ENCODE measurements at regions not wholly inside any gene's neighbourhood (a gene's known extent, or its start where the extent isn't known, plus 50 kb on each side); places are given as distances from the start of the nearest gene placed in this dataset.

DNA sequence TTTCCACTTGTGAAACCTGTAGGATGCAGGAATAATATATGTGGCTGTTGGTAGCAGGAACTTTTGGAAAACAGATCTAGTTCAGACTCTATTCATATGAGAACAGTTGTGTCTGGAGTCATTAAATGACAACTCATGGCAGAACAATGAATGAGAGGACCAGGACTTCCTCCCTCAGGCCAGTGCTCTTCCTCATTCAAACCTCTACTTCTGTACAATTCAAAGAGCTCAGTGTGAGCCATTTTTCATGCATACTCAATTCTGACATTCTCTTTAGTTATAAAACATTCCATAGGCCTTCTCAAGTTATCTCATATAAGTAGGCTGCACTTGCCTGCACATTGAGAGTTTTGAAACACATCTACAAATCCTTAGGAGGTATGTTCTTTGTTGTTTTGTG, 1526.6 kb upstream of the FLRT2 start:
- H3K27me3 ChIP-seq (ENCODE audit: control insufficient read depth in 5 of 5, insufficient read depth in 4 of 5, low read length in 5 of 5) = no peaks in the 10 kb centered on the region
- H3K9ac ChIP-seq (ENCODE audit: low read length in 5 of 5) = no peak overlapping the region
- H3K4me1 ChIP-seq (ENCODE audit: control insufficient read depth in 5 of 5, insufficient read depth in 5 of 5, low read length in 5 of 5) = peaks cover 0 to 10% (median 0%) of the 10 kb centered on the region in 5 donors
- no peak overlapping the region for H3K27ac ChIP-seq (ENCODE audit: low read depth, low read length)
- no peak overlapping the region for H3K4me3 ChIP-seq (ENCODE audit: low read depth in 1 of 5, low read length in 5 of 5)
- no peaks in the 10 kb centered on the region for H3K9me3 ChIP-seq (ENCODE audit: control insufficient read depth in 5 of 5, low read length in 5 of 5)
- no peaks in the 10 kb centered on the region for H3K36me3 ChIP-seq (ENCODE audit: control insufficient read depth in 5 of 5, insufficient read depth in 5 of 5, low read length in 5 of 5)

DNA sequence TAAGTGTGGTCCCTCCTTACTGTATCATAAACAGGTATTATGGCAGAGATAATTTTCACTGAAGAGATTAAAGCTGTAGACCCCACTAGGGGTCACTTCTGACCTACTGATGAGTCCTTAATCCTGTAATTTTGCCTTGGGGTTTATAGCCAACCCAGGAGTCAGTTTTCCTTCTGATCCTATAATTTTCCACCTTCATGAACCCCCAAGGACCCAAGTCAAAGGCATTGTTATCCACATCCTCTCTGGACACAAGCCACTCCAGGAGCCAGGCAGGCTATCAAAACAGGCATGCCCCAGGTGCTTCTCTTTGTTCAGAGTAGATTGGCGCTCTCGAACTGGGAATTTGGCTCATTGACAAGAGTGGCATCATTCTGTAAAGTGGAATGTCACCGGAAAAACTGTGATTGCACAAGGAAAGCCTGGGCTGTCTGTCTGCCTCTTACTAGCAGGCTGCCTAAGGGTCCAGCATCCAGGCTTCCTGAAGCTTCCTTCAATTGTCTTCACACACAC, 1523.2 kb upstream of the FLRT2 start:
- Histone ChIP-seq H3K4me3 (ENCODE audit: low read depth in 1 of 5, low read length in 5 of 5) (no peak overlapping the region), H3K27me3 (ENCODE audit: control insufficient read depth in 5 of 5, insufficient read depth in 4 of 5, low read length in 5 of 5) (no peaks in the 10 kb centered on the region), H3K4me1 (ENCODE audit: control insufficient read depth in 5 of 5, insufficient read depth in 5 of 5, low read length in 5 of 5) (peaks cover 0 to 10% (median 0%) of the 10 kb centered on the region in 5 donors), H3K9me3 (ENCODE audit: control insufficient read depth in 5 of 5, low read length in 5 of 5) (no peaks in the 10 kb centered on the region), H3K36me3 (ENCODE audit: control insufficient read depth in 5 of 5, insufficient read depth in 5 of 5, low read length in 5 of 5) (no peaks in the 10 kb centered on the region), H3K27ac (ENCODE audit: low read depth, low read length) (no peak overlapping the region), H3K9ac (ENCODE audit: low read length in 5 of 5) (no peak overlapping the region)

DNA sequence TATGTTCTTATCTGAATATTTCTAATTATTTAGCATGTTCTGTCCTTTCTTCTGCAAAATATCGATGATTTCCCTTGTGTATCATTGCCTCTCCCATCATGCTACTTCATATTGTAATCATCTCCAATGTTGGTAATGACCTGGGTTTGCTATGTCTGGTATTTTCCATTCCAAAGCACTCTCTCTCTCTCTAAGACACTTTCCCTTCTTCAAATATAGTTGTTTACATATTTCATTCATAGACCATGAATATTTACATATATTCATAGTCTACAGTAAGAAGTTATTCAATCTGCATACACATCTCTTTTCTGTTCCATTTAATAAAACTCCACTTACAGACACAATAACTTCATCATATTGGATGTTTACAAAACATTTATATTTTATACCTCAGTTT, 1516.5 kb upstream of the FLRT2 start:
- Histone ChIP-seq H3K27ac (ENCODE audit: low read depth, low read length) (no peak overlapping the region), H3K27me3 (ENCODE audit: control insufficient read depth in 5 of 5, insufficient read depth in 4 of 5, low read length in 5 of 5) (no peaks in the 10 kb centered on the region), H3K4me1 (ENCODE audit: control insufficient read depth in 5 of 5, insufficient read depth in 5 of 5, low read length in 5 of 5) (peaks cover 0 to 13% (median 4%) of the 10 kb centered on the region in 5 donors), H3K9me3 (ENCODE audit: control insufficient read depth in 5 of 5, low read length in 5 of 5) (no peaks in the 10 kb centered on the region), H3K9ac (ENCODE audit: low read length in 5 of 5) (no peak overlapping the region), H3K4me3 (ENCODE audit: low read depth in 1 of 5, low read length in 5 of 5) (no peak overlapping the region), H3K36me3 (ENCODE audit: control insufficient read depth in 5 of 5, insufficient read depth in 5 of 5, low read length in 5 of 5) (no peaks in the 10 kb centered on the region)

DNA sequence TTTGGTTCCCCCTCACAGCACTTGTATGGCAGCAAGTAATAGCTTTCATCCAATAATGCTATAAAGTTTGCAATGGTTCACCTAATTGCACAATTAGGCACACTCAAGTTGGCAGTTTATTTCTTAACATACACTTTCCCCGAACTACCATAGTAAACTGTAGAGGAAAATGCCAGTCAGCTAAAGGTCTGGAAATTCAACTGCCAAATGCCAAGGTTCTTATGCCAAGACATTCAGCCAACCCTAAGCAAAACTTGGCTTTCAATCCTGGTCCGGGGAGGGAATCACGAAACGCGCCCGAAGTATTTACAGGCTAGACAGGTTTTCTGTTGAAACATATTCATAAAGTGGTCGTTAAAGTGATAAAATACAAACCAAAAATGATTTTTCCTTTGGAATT, 1512.4 kb upstream of the FLRT2 start:
- peaks cover 0 to 10% (median 3%) of the 10 kb centered on the region in 5 donors for H3K9me3 ChIP-seq (ENCODE audit: control insufficient read depth in 5 of 5, low read length in 5 of 5)
- peak overlapping the region in 1 of 5 donors; percentile 3 for H3K9ac ChIP-seq (ENCODE audit: low read length in 5 of 5)
- H3K36me3 ChIP-seq (ENCODE audit: control insufficient read depth in 5 of 5, insufficient read depth in 5 of 5, low read length in 5 of 5) = no peaks in the 10 kb centered on the region
- H3K27ac ChIP-seq (ENCODE audit: low read depth, low read length) = no peak overlapping the region
- H3K27me3 ChIP-seq (ENCODE audit: control insufficient read depth in 5 of 5, insufficient read depth in 4 of 5, low read length in 5 of 5) = no peaks in the 10 kb centered on the region
- peaks cover 0 to 20% (median 4%) of the 10 kb centered on the region in 5 donors for H3K4me1 ChIP-seq (ENCODE audit: control insufficient read depth in 5 of 5, insufficient read depth in 5 of 5, low read length in 5 of 5)
- no peak overlapping the region for H3K4me3 ChIP-seq (ENCODE audit: low read depth in 1 of 5, low read length in 5 of 5)

DNA sequence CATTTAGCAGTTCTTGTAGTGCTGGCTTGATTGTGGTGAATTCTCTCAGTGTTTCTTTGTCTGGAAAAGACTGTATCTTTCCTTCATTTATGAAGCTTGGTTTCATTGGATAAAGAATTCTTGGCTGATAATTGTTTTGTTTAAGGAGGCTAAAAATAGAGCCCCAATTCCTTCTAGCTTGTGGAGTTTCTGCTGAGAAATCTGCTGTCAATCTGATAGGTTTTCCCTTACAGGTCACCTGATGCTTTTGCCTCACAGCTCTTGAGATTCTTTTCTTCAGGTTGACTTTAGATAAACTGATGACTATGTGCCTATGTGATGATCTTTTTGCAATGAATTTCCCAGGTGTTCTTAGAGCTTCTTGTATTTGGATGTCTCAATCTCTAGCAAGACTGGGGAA, 1508.5 kb upstream of the FLRT2 start:
- Histone ChIP-seq H3K27ac (ENCODE audit: low read depth, low read length) (no peak overlapping the region), H3K9me3 (ENCODE audit: control insufficient read depth in 5 of 5, low read length in 5 of 5) (peaks cover 0 to 10% (median 3%) of the 10 kb centered on the region in 5 donors), H3K27me3 (ENCODE audit: control insufficient read depth in 5 of 5, insufficient read depth in 4 of 5, low read length in 5 of 5) (no peaks in the 10 kb centered on the region), H3K36me3 (ENCODE audit: control insufficient read depth in 5 of 5, insufficient read depth in 5 of 5, low read length in 5 of 5) (no peaks in the 10 kb centered on the region), H3K9ac (ENCODE audit: low read length in 5 of 5) (no peak overlapping the region), H3K4me1 (ENCODE audit: control insufficient read depth in 5 of 5, insufficient read depth in 5 of 5, low read length in 5 of 5) (peaks cover 0 to 28% (median 6%) of the 10 kb centered on the region in 5 donors), H3K4me3 (ENCODE audit: low read depth in 1 of 5, low read length in 5 of 5) (no peak overlapping the region)

DNA sequence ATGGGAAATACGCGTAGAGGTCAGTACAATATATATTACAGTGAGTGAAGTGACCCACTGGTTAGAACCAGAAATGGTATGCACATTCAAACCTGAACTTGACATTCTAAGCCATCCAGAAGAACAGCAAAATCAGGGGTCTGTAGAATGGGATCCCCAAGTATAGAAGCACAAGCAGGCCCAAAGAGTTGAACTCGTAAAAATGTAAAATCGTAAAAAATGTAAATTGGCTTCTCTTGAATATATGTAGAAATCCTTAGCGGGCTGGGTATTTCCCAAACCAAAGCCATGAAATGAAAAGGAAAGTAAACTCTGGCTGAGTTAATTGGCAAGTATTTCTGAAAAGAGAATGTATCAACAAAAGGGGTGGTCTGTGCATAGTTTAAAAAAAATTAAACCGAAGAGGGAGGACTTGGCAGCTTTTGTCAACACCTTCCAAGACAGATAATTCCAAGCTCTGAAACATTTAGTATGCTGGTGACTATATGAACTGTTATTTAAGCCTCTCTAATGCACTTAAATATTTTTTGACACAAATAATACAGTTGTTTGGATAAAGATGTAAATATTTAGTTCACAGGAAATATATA, 1505.6 kb upstream of the FLRT2 start:
- no peak overlapping the region for H3K4me3 ChIP-seq (ENCODE audit: low read depth in 1 of 5, low read length in 5 of 5)
- H3K27me3 ChIP-seq (ENCODE audit: control insufficient read depth in 5 of 5, insufficient read depth in 4 of 5, low read length in 5 of 5) = no peaks in the 10 kb centered on the region
- peaks cover 0 to 16% (median 10%) of the 10 kb centered on the region in 5 donors for H3K4me1 ChIP-seq (ENCODE audit: control insufficient read depth in 5 of 5, insufficient read depth in 5 of 5, low read length in 5 of 5)
- H3K9ac ChIP-seq (ENCODE audit: low read length in 5 of 5) = no peak overlapping the region
- H3K9me3 ChIP-seq (ENCODE audit: control insufficient read depth in 5 of 5, low read length in 5 of 5) = peaks cover 0 to 10% (median 3%) of the 10 kb centered on the region in 5 donors
- no peaks in the 10 kb centered on the region for H3K36me3 ChIP-seq (ENCODE audit: control insufficient read depth in 5 of 5, insufficient read depth in 5 of 5, low read length in 5 of 5)
- H3K27ac ChIP-seq (ENCODE audit: low read depth, low read length) = no peak overlapping the region

DNA sequence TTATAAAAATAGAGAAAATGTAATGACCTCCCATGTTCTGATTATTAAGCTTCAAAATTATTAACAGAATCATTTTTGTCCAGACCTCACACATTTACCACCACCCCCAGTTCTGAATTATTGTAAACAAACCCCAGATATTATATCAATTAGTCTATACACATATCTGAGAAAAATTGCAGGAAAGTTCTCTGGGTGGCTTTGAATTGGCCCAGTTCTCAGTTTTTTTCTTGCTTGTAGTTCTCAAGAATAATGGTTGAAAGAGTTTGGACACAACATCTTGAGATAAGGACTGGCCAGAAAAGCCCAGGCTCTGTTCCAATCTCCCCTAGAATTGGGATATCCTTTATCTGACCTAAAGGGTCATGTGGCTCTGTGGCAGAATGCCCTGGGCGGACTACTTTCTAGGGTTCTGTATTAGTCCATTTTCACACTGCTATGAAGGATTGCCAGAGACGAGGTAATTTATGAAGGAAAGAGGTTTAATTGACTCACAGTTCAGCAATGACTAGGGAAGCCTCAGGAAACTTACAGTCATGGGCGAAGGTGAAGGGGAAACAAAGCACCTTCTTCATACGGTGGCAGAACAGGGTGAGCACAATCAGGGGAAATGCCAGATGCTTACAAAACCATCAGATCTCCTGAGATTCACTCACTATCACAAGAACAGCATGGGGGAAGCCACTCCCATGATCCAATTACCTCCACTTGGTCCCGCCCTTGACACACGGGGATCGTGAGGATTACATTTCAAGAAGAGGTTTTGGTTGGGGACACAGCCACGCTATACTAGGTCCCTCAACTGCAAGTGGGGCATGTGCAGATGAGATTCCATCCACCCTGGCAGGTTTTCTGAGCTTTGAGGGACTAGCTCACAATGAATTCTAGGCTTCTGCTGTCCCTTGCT, 1504.6 kb upstream of the FLRT2 start:
- Histone ChIP-seq H3K9ac (ENCODE audit: low read length in 5 of 5) (no peak overlapping the region), H3K4me1 (ENCODE audit: control insufficient read depth in 5 of 5, insufficient read depth in 5 of 5, low read length in 5 of 5) (peaks cover 0 to 16% (median 15%) of the 10 kb centered on the region in 5 donors), H3K9me3 (ENCODE audit: control insufficient read depth in 5 of 5, low read length in 5 of 5) (peaks cover 0 to 10% (median 3%) of the 10 kb centered on the region in 5 donors), H3K36me3 (ENCODE audit: control insufficient read depth in 5 of 5, insufficient read depth in 5 of 5, low read length in 5 of 5) (no peaks in the 10 kb centered on the region), H3K4me3 (ENCODE audit: low read depth in 1 of 5, low read length in 5 of 5) (no peak overlapping the region), H3K27me3 (ENCODE audit: control insufficient read depth in 5 of 5, insufficient read depth in 4 of 5, low read length in 5 of 5) (no peaks in the 10 kb centered on the region), H3K27ac (ENCODE audit: low read depth, low read length) (no peak overlapping the region)

DNA sequence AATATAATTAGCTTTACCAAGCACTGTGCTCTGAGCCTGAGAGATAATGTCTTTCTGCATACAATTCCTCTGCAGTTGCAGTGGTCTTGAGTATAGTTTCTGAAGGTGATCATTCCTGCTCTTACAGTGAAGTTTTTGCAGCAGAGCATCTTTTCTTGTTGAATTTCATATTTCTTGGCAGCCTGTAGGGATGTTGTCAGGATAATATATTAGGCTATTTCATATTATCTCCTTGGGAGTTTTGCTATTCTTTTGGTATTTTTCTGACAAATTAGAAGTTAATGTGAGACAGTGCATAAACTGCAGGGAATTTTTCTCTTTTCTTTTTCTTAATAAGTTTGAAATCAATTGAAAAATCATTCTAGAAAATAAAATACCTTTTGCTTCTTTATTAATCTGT, 1502.6 kb upstream of the FLRT2 start:
- H3K9me3 ChIP-seq (ENCODE audit: control insufficient read depth in 5 of 5, low read length in 5 of 5) = no peaks in the 10 kb centered on the region
- no peaks in the 10 kb centered on the region for H3K27me3 ChIP-seq (ENCODE audit: control insufficient read depth in 5 of 5, insufficient read depth in 4 of 5, low read length in 5 of 5)
- H3K27ac ChIP-seq (ENCODE audit: low read depth, low read length) = no peak overlapping the region
- H3K4me3 ChIP-seq (ENCODE audit: low read depth in 1 of 5, low read length in 5 of 5) = no peak overlapping the region
- no peak overlapping the region for H3K9ac ChIP-seq (ENCODE audit: low read length in 5 of 5)
- H3K36me3 ChIP-seq (ENCODE audit: control insufficient read depth in 5 of 5, insufficient read depth in 5 of 5, low read length in 5 of 5) = no peaks in the 10 kb centered on the region
- peaks cover 0 to 16% (median 15%) of the 10 kb centered on the region in 5 donors for H3K4me1 ChIP-seq (ENCODE audit: control insufficient read depth in 5 of 5, insufficient read depth in 5 of 5, low read length in 5 of 5)

DNA sequence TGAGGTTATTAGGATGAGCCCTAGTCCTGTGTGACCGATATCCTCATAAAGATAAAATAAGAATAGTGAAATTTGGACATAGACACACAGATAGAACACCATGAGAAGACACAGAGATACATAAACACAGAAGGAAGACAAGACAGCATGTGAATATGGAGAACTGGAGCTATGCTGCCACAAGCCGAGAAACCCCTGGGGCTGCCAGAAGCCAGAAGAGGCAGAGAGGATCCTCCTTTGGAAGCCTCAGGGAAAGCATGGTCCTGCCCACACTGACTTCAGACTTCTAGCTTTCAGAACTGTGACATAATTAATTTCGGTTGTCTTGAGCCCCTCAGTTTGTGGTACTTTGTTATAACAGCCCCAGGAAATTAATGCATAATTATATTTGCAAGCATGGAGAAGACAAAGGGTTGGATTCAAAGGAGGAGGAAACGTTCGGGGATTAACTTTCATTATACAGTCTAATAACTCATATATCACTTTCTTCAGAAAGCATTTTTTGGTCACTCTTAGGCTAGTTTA, 1501.8 kb upstream of the FLRT2 start:
- H3K27ac ChIP-seq (ENCODE audit: low read depth, low read length) = no peak overlapping the region
- no peak overlapping the region for H3K4me3 ChIP-seq (ENCODE audit: low read depth in 1 of 5, low read length in 5 of 5)
- H3K36me3 ChIP-seq (ENCODE audit: control insufficient read depth in 5 of 5, insufficient read depth in 5 of 5, low read length in 5 of 5) = no peaks in the 10 kb centered on the region
- no peak overlapping the region for H3K9ac ChIP-seq (ENCODE audit: low read length in 5 of 5)
- H3K27me3 ChIP-seq (ENCODE audit: control insufficient read depth in 5 of 5, insufficient read depth in 4 of 5, low read length in 5 of 5) = no peaks in the 10 kb centered on the region
- no peaks in the 10 kb centered on the region for H3K9me3 ChIP-seq (ENCODE audit: control insufficient read depth in 5 of 5, low read length in 5 of 5)
- H3K4me1 ChIP-seq (ENCODE audit: control insufficient read depth in 5 of 5, insufficient read depth in 5 of 5, low read length in 5 of 5) = peaks cover 0 to 18% (median 15%) of the 10 kb centered on the region in 5 donors

DNA sequence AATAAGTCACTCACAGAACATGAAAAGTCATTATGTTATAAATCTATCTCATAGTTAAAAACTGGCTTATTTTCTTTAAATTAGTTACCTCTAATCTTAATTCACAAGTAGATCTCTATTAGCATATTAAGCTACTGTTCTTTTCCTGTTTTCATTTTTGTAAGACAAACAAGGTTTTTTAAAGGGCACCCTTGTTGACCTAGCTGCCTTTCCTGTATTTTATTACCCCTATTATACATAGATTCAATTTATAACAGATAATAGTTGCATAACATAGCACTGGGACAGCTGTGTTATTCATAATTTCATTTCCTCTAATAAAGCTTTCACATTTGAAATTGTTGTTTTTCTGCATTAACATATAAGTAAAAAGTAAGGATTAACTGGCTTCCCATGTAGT, 1500.7 kb upstream of the FLRT2 start:
- H3K9ac ChIP-seq (ENCODE audit: low read length in 5 of 5) = no peak overlapping the region
- H3K36me3 ChIP-seq (ENCODE audit: control insufficient read depth in 5 of 5, insufficient read depth in 5 of 5, low read length in 5 of 5) = no peaks in the 10 kb centered on the region
- no peak overlapping the region for H3K27ac ChIP-seq (ENCODE audit: low read depth, low read length)
- peaks cover 0 to 21% (median 15%) of the 10 kb centered on the region in 5 donors for H3K4me1 ChIP-seq (ENCODE audit: control insufficient read depth in 5 of 5, insufficient read depth in 5 of 5, low read length in 5 of 5)
- H3K9me3 ChIP-seq (ENCODE audit: control insufficient read depth in 5 of 5, low read length in 5 of 5) = no peaks in the 10 kb centered on the region
- H3K27me3 ChIP-seq (ENCODE audit: control insufficient read depth in 5 of 5, insufficient read depth in 4 of 5, low read length in 5 of 5) = no peaks in the 10 kb centered on the region
- H3K4me3 ChIP-seq (ENCODE audit: low read depth in 1 of 5, low read length in 5 of 5) = no peak overlapping the region
